Upper lobe of left lung (tissue), 6 donors: ENCODE measurements at regions not wholly inside any gene's neighbourhood (a gene's known extent, or its start where the extent isn't known, plus 50 kb on each side); places are given as distances from the start of the nearest gene placed in this dataset.
"Not testable (repeated sequence)": the region's sequence is repeated elsewhere in the genome, so short reads cannot be mapped to it uniquely, and the experiment has no call there.

Experiments
- ATAC-seq, 2 donors: fragments of 200-7000 bp; cut with Tn5 transposase; one replicate each; pipeline ENCODE4 v1.9.1; 2022; ENCODE audit warnings: mild to moderate bottlenecking in 2 of 2, moderate library complexity in 2 of 2; ENCODE audit not compliant: low FRiP score in 2 of 2
- DNase-seq, 2 donors: peaks; one replicate each; pipeline ENCODE4 v3.0.0-alpha.2; 2019 to 2020
- H3K27ac ChIP-seq, 4 donors: fragments of 200-600 bp; sonication (generic); one replicate each; pipeline ENCODE4 v1.5.1; 2016 to 2019
- H3K27me3 ChIP-seq, 4 donors: fragments of 200-600 bp; sonication (generic); one replicate each; pipeline ENCODE4 v1.5.1; 2017 to 2019
- H3K36me3 ChIP-seq, 4 donors: fragments of 200-600 bp; sonication (generic); one replicate each; pipeline ENCODE4 v1.5.1; 2016 to 2019
- H3K4me1 ChIP-seq, 4 donors: fragments of 200-600 bp; sonication (generic); one replicate each; pipeline ENCODE4 v1.5.1; 2018 to 2019
- H3K4me3 ChIP-seq, 4 donors: fragments of 200-600 bp; sonication (generic); one replicate each; pipeline ENCODE4 v1.5.1; 2017 to 2019; ENCODE audit warnings: mild to moderate bottlenecking in 2 of 4, moderate library complexity in 1 of 4
- H3K9me3 ChIP-seq, 4 donors: fragments of 200-600 bp; sonication (generic); one replicate each; pipeline ENCODE4 v1.5.1; 2018 to 2019
- CTCF ChIP-seq, 6 experiments: fragments of 450-650 bp in 4 of 6; fragments of 200-600 bp in 2 of 6; sonication (generic) in 2 of 6; IDR thresholded peaks; one replicate each; pipeline ENCODE4 v1.5.1; 2016 to 2019; ENCODE audit warnings: antibody characterized with exemption in 6 of 6
- EP300 ChIP-seq, 4 donors: sonication (generic); formaldehyde crosslinking; IDR thresholded peaks; one replicate each; pipeline ENCODE4 v1.5.1; 2017; ENCODE audit warnings: antibody characterized with exemption in 4 of 4, control low read depth in 2 of 4
- POLR2A ChIP-seq, 4 donors: fragments of 450-650 bp; IDR thresholded peaks; one replicate each; pipeline ENCODE4 v1.5.1; 2016 to 2017; ENCODE audit warnings: antibody characterized with exemption in 4 of 4, mild to moderate bottlenecking in 2 of 4
- POLR2AphosphoS5 ChIP-seq, 2 donors: sonication (generic); formaldehyde crosslinking; IDR thresholded peaks; one replicate each; pipeline ENCODE4 v1.5.1; 2017; ENCODE audit warnings: antibody characterized with exemption in 2 of 2
- WGBS, 2 donors: methylation state at CpG; one replicate each; pipeline ENCODE4 v1.1.5; 2017 to 2018; 5-methylcytosine and 5-hydroxymethylcytosine counted together
- donor health status: DM: no; HTN: no; CAD: no; lungs with moderate emphysema.
- donor health status: DM: no; HTN: yes; CAD: no; lungs with severe emphysema.

- ATAC-seq (no peak), DNase-seq (no peak)
- Histone ChIP-seq H3K36me3 (no peaks in the 10 kb centered on the region), H3K9me3 (no peaks in the 10 kb centered on the region), H3K4me1 (no peaks in the 10 kb centered on the region), H3K27me3 (no peaks in the 10 kb centered on the region), H3K27ac (no peak overlapping the region), H3K4me3 (no peak overlapping the region)
- 64% methylated on average over 1 of the region's 1 CpG for WGBS, 2 donors
- no peak for TF ChIP-seq EP300 (IDR thresholded peaks at IDR 0.05)
- no peak for TF ChIP-seq POLR2A (IDR thresholded peaks at IDR 0.05)
- TF ChIP-seq POLR2AphosphoS5 (IDR thresholded peaks at IDR 0.05), result no peak
- TF ChIP-seq CTCF (IDR thresholded peaks at IDR 0.05), result no peak
Measured at GRCh38 chr13:40363653-40364052, 302.8 kb downstream of the FOXO1 start.

GRCh38 chr13:40366119-40366518, 300.3 kb downstream of the FOXO1 start:
- no peaks in the 10 kb centered on the region for H3K27me3 ChIP-seq
- DNase-seq, result no peak
- TF ChIP-seq CTCF (IDR thresholded peaks at IDR 0.05), result no peak
- TF ChIP-seq POLR2AphosphoS5 (IDR thresholded peaks at IDR 0.05), result no peak
- no peak for TF ChIP-seq EP300 (IDR thresholded peaks at IDR 0.05)
- TF ChIP-seq POLR2A (IDR thresholded peaks at IDR 0.05), result no peak
- H3K36me3 ChIP-seq, result no peaks in the 10 kb centered on the region
- H3K27ac ChIP-seq, result no peak overlapping the region
- no peak overlapping the region for H3K4me3 ChIP-seq
- H3K9me3 ChIP-seq, result no peaks in the 10 kb centered on the region
- WGBS, 2 donors, result 94 to 95% methylated on average over 6 of the region's 6 CpGs
- no peak for ATAC-seq
- no peaks in the 10 kb centered on the region for H3K4me1 ChIP-seq

- Histone ChIP-seq H3K36me3 (no peaks in the 10 kb centered on the region), H3K4me3 (no peak overlapping the region), H3K9me3 (no peaks in the 10 kb centered on the region), H3K27ac (no peak overlapping the region), H3K27me3 (no peaks in the 10 kb centered on the region), H3K4me1 (no peaks in the 10 kb centered on the region)
- DNase-seq (no peak), ATAC-seq (no peak)
- 73 to 81% methylated on average over 6 of the region's 6 CpGs for WGBS, 2 donors
- TF ChIP-seq POLR2A (IDR thresholded peaks at IDR 0.05), result no peak
- TF ChIP-seq POLR2AphosphoS5 (IDR thresholded peaks at IDR 0.05), result no peak
- no peak for TF ChIP-seq EP300 (IDR thresholded peaks at IDR 0.05)
- no peak for TF ChIP-seq CTCF (IDR thresholded peaks at IDR 0.05)
Measured at GRCh38 chr13:40368127-40368891, 298.1 kb downstream of the FOXO1 start.

GRCh38 chr13:40370661-40371060, 295.8 kb downstream of the FOXO1 start:
- Histone ChIP-seq H3K4me3 (no peak overlapping the region), H3K36me3 (no peaks in the 10 kb centered on the region), H3K4me1 (no peaks in the 10 kb centered on the region), H3K27me3 (no peaks in the 10 kb centered on the region), H3K9me3 (no peaks in the 10 kb centered on the region), H3K27ac (no peak overlapping the region)
- no peak for TF ChIP-seq POLR2A (IDR thresholded peaks at IDR 0.05)
- no peak for TF ChIP-seq POLR2AphosphoS5 (IDR thresholded peaks at IDR 0.05)
- no peak for TF ChIP-seq EP300 (IDR thresholded peaks at IDR 0.05)
- no peak for TF ChIP-seq CTCF (IDR thresholded peaks at IDR 0.05)
- ATAC-seq (no peak), DNase-seq (no peak)
- WGBS, 2 donors, result 82 to 91% methylated on average over 4 of the region's 4 CpGs

- no peak for ATAC-seq
- WGBS, 2 donors, result 80 to 83% methylated on average over 7 of the region's 7 CpGs
- Histone ChIP-seq H3K27ac (no peak overlapping the region), H3K36me3 (no peaks in the 10 kb centered on the region), H3K4me1 (no peaks in the 10 kb centered on the region), H3K27me3 (no peaks in the 10 kb centered on the region), H3K4me3 (no peak overlapping the region), H3K9me3 (no peaks in the 10 kb centered on the region)
- no peak for DNase-seq
- TF ChIP-seq EP300 (IDR thresholded peaks at IDR 0.05) (no peak), POLR2A (IDR thresholded peaks at IDR 0.05) (no peak), POLR2AphosphoS5 (IDR thresholded peaks at IDR 0.05) (no peak)
Measured at GRCh38 chr13:40371531-40372125, 294.8 kb downstream of the FOXO1 start.

- H3K27ac ChIP-seq, ATAC-seq, H3K27me3 ChIP-seq, H3K4me3 ChIP-seq, H3K36me3 ChIP-seq, H3K4me1 ChIP-seq, DNase-seq, H3K9me3 ChIP-seq: not testable (repeated sequence)
- 77 to 88% methylated on average over 6 of the region's 6 CpGs for WGBS, 2 donors
Measured at GRCh38 chr13:40373608-40374007, 292.8 kb downstream of the FOXO1 start.
